Neural cell (in vitro differentiated cells): ENCODE measurements at regions not wholly inside any gene's neighbourhood (a gene's known extent, or its start where the extent isn't known, plus 50 kb on each side); places are given as distances from the start of the nearest gene placed in this dataset.
"Not testable (repeated sequence)": the region's sequence is repeated elsewhere in the genome, so short reads cannot be mapped to it uniquely, and the experiment has no call there.

Experiments used
- H2AFZ ChIP-seq: fragments of 200-600, 300-800 bp; sonication (generic), shearing (Covaris generic); 2 replicates; pipeline ENCODE4 v1.6.0; 2014; ENCODE audit warnings: low read depth, mild to moderate bottlenecking, antibody characterized with exemption, low read length, moderate library complexity
- H3F3A ChIP-seq: fragments of 200-600 bp; shearing (Covaris generic); 2 replicates; pipeline ENCODE4 v1.6.1; 2016; ENCODE audit warnings: mild to moderate bottlenecking, moderate library complexity, mixed read lengths, antibody characterized with exemption, low read length; ENCODE audit not compliant: insufficient read depth, poor library complexity, severe bottlenecking
- H3K27ac ChIP-seq: fragments of 200-600, 300-800 bp; sonication (generic), shearing (Covaris generic); 2 replicates; pipeline ENCODE4 v1.5.1; 2014; ENCODE audit warnings: mild to moderate bottlenecking, low read length, moderate library complexity
- H3K27me3 ChIP-seq: fragments of 300-800, 200-600 bp; sonication (generic), shearing (Covaris generic); 2 replicates; pipeline ENCODE4 v1.6.0; 2014; ENCODE audit warnings: mild to moderate bottlenecking, low read depth, low read length, moderate library complexity; ENCODE audit not compliant: insufficient read depth
- H3K36me3 ChIP-seq: fragments of 300-800, 200-600 bp; sonication (generic), shearing (Covaris generic); 2 replicates; pipeline ENCODE4 v1.5.1; 2014; ENCODE audit warnings: mild to moderate bottlenecking, antibody characterized with exemption, low read length, moderate library complexity; ENCODE audit not compliant: insufficient read depth
- H3K4me2 ChIP-seq: fragments of 300-800, 200-600 bp; sonication (generic), shearing (Covaris generic); 2 replicates; pipeline ENCODE4 v1.6.0; 2014; ENCODE audit warnings: mild to moderate bottlenecking, low read length
- H3K4me3 ChIP-seq: fragments of 300-800, 200-600 bp; sonication (generic), shearing (Covaris generic); 2 replicates; pipeline ENCODE4 v1.5.1; 2014; ENCODE audit warnings: mild to moderate bottlenecking, low read length, moderate library complexity
- H3K79me2 ChIP-seq: fragments of 200-600 bp; shearing (Covaris generic); replicated peaks from 2 replicates; pipeline ENCODE4 v1.6.0; 2014; ENCODE audit warnings: mild to moderate bottlenecking, low read length, moderate library complexity; ENCODE audit not compliant: insufficient read depth
- H3K9ac ChIP-seq: fragments of 300-800, 200-600 bp; sonication (generic), shearing (Covaris generic); 2 replicates; pipeline ENCODE4 v1.6.1; 2016; ENCODE audit warnings: mild to moderate bottlenecking, low read length, mixed read lengths
- H3K9me2 ChIP-seq: fragments of 200-600 bp; shearing (Covaris generic); 2 replicates; pipeline ENCODE4 v1.6.1; 2016; ENCODE audit warnings: mild to moderate bottlenecking, low read length, mixed read lengths; ENCODE audit not compliant: insufficient read depth
- H3K9me3 ChIP-seq: fragments of 200-600, 300-800 bp; sonication (generic), shearing (Covaris generic); 2 replicates; pipeline ENCODE4 v1.6.1; 2016; ENCODE audit warnings: mild to moderate bottlenecking, mixed run types, low read length, moderate library complexity, mixed read lengths
- H4K20me1 ChIP-seq: fragments of 200-600 bp; shearing (Covaris generic); 2 replicates; pipeline ENCODE4 v1.6.1; 2016; ENCODE audit warnings: mild to moderate bottlenecking, mixed run types; ENCODE audit not compliant: insufficient read depth
- EP300 ChIP-seq: fragments of 450-650 bp; conservative IDR thresholded peaks from 2 replicates; pipeline ENCODE4 v1.6.1; 2014; ENCODE audit warnings: antibody characterized with exemption, mild to moderate bottlenecking, moderate library complexity; ENCODE audit not compliant: poor library complexity, severe bottlenecking
- EZH2 ChIP-seq: fragments of 200-600, 300-800 bp; shearing (Covaris generic), sonication (generic); IDR thresholded peaks from 2 replicates; pipeline ENCODE4 v1.6.1; 2014; ENCODE audit warnings: antibody characterized with exemption, low read length, borderline replicate concordance, mild to moderate bottlenecking; ENCODE audit not compliant: insufficient read depth, poor library complexity, severe bottlenecking
- MXI1 ChIP-seq: fragments of 450-650 bp; conservative IDR thresholded peaks from 2 replicates; pipeline ENCODE4 v1.6.1; 2014; ENCODE audit warnings: antibody characterized with exemption, mild to moderate bottlenecking; ENCODE audit not compliant: poor library complexity, severe bottlenecking
- POLR2AphosphoS5 ChIP-seq: IDR thresholded peaks from 2 replicates; pipeline ENCODE4 v1.6.1; 2012
- RAD21 ChIP-seq: fragments of 450-650 bp; conservative IDR thresholded peaks from 2 replicates; pipeline ENCODE4 v1.6.1; 2014; ENCODE audit warnings: antibody characterized with exemption, mild to moderate bottlenecking, moderate library complexity
- SMC3 ChIP-seq: fragments of 450-650 bp; conservative IDR thresholded peaks from 2 replicates; pipeline ENCODE4 v1.6.1; 2014; ENCODE audit warnings: antibody characterized with exemption, mild to moderate bottlenecking, moderate library complexity; ENCODE audit not compliant: poor library complexity
- TAF1 ChIP-seq: IDR thresholded peaks from 2 replicates; pipeline ENCODE4 v1.6.1; 2012; ENCODE audit warnings: low read depth
- TF ChIP-seq, protein P1 (sequence below): fragments of 450-650 bp; IDR thresholded peaks from 2 replicates; pipeline ENCODE4 v1.5.1; 2014; ENCODE audit warnings: antibody characterized with exemption, mild to moderate bottlenecking, moderate library complexity; ENCODE audit not compliant: poor library complexity, severe bottlenecking
- TF ChIP-seq, protein P2 (sequence below): IDR thresholded peaks from 2 replicates; pipeline ENCODE4 v1.6.1; 2012; ENCODE audit warnings: borderline replicate concordance

DNA sequence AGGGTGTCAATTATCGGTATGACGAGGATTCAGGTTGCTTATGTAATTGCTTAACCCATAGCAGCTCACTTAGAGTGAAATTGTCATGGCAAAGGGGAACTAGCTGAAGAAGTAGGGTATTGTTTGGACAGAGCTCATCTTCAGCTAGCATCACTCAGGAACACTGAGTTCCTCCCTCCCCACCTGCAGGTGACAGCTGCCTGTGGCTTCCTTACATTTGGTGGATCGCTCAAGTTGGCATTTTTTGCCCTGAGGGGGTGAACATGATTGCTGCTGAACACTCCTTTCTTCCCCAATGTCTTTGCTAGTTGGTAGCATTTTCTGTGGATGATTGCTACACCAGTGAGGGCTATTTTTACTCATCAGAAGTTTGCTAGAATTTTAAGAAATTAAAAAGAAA is 86.7 kb upstream of the THUMPD2 start:
- H3K4me2 ChIP-seq, result no peak overlapping the region
- H3K9me2 ChIP-seq, result no peaks in the 10 kb centered on the region
- no peaks in the 10 kb centered on the region for H3K79me2 ChIP-seq
- TF ChIP-seq MXI1 (no peak), EZH2 (no peak), EP300 (no peak), SMC3 (no peak), POLR2AphosphoS5 (no peak), TAF1 (no peak), RAD21 (no peak)
- TF ChIP-seq, protein P1, sequence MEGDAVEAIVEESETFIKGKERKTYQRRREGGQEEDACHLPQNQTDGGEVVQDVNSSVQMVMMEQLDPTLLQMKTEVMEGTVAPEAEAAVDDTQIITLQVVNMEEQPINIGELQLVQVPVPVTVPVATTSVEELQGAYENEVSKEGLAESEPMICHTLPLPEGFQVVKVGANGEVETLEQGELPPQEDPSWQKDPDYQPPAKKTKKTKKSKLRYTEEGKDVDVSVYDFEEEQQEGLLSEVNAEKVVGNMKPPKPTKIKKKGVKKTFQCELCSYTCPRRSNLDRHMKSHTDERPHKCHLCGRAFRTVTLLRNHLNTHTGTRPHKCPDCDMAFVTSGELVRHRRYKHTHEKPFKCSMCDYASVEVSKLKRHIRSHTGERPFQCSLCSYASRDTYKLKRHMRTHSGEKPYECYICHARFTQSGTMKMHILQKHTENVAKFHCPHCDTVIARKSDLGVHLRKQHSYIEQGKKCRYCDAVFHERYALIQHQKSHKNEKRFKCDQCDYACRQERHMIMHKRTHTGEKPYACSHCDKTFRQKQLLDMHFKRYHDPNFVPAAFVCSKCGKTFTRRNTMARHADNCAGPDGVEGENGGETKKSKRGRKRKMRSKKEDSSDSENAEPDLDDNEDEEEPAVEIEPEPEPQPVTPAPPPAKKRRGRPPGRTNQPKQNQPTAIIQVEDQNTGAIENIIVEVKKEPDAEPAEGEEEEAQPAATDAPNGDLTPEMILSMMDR, result no peak
- TF ChIP-seq, protein P2, sequence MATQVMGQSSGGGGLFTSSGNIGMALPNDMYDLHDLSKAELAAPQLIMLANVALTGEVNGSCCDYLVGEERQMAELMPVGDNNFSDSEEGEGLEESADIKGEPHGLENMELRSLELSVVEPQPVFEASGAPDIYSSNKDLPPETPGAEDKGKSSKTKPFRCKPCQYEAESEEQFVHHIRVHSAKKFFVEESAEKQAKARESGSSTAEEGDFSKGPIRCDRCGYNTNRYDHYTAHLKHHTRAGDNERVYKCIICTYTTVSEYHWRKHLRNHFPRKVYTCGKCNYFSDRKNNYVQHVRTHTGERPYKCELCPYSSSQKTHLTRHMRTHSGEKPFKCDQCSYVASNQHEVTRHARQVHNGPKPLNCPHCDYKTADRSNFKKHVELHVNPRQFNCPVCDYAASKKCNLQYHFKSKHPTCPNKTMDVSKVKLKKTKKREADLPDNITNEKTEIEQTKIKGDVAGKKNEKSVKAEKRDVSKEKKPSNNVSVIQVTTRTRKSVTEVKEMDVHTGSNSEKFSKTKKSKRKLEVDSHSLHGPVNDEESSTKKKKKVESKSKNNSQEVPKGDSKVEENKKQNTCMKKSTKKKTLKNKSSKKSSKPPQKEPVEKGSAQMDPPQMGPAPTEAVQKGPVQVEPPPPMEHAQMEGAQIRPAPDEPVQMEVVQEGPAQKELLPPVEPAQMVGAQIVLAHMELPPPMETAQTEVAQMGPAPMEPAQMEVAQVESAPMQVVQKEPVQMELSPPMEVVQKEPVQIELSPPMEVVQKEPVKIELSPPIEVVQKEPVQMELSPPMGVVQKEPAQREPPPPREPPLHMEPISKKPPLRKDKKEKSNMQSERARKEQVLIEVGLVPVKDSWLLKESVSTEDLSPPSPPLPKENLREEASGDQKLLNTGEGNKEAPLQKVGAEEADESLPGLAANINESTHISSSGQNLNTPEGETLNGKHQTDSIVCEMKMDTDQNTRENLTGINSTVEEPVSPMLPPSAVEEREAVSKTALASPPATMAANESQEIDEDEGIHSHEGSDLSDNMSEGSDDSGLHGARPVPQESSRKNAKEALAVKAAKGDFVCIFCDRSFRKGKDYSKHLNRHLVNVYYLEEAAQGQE, result no peak
- H3K27me3 ChIP-seq, result no peaks in the 10 kb centered on the region
- no peaks in the 10 kb centered on the region for H3K9me3 ChIP-seq
- no peaks in the 10 kb centered on the region for H3F3A ChIP-seq
- no peak overlapping the region for H3K4me3 ChIP-seq
- no peak overlapping the region for H2AFZ ChIP-seq
- no peaks in the 10 kb centered on the region for H4K20me1 ChIP-seq
- H3K9ac ChIP-seq, result no peak overlapping the region
- H3K36me3 ChIP-seq, result no peaks in the 10 kb centered on the region
- H3K27ac ChIP-seq, result no peak overlapping the region

DNA sequence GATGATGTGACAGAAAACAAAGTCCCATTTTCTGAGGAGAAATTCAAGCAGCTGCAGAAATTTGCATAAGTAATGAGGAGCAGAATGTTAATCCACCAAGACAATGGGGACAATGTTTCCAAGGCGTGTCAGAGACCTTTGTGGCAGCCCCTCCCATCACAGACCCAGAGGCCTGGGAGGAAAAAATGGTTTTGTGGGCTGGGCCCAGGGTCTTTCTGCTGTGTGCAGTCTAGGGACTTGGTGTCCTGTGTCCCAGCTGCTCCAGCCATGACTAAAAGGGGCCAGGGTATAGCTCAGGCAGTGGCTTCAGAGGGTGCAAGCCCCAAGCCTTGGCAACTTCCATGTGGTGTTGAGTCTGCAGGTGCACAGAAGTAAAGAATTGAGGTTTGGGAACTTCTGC is 84.6 kb upstream of the THUMPD2 start:
- not testable (repeated sequence) for H2AFZ ChIP-seq, H3K27me3 ChIP-seq, H3K9me3 ChIP-seq, H3K27ac ChIP-seq, H3K4me2 ChIP-seq, H3F3A ChIP-seq, H3K4me3 ChIP-seq, H4K20me1 ChIP-seq, H3K9ac ChIP-seq, H3K36me3 ChIP-seq, H3K79me2 ChIP-seq, H3K9me2 ChIP-seq

DNA sequence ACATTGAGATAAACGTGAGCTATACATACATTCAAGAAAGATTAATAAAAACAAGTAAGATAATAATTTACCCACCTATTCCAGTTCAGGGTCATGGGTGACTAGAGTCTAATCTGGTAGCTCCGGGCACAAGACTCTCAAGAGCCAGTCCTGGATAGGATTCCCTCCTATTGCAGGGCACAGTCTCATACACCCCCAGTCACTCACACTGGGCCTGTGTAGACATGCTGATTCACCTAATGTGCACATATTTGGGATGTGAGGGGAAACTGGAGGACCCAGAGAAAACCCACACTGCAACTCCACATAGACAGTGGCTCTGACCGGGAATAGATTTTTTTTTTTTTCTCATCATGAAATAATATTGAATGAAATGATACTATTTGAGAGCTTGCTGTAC is 81.5 kb upstream of the THUMPD2 start:
- no peaks in the 10 kb centered on the region for H3K36me3 ChIP-seq
- no peaks in the 10 kb centered on the region for H3F3A ChIP-seq
- H3K27ac ChIP-seq, result no peak overlapping the region
- no peaks in the 10 kb centered on the region for H3K79me2 ChIP-seq
- no peak overlapping the region for H3K4me2 ChIP-seq
- no peaks in the 10 kb centered on the region for H3K9me2 ChIP-seq
- TF ChIP-seq EZH2, result no peak
- TF ChIP-seq RAD21, result no peak
- TF ChIP-seq POLR2AphosphoS5, result no peak
- no peak for TF ChIP-seq EP300
- TF ChIP-seq SMC3, result no peak
- no peak for TF ChIP-seq MXI1
- no peak for TF ChIP-seq TAF1
- TF ChIP-seq, protein P2, result no peak
- TF ChIP-seq, protein P1, result no peak
- H3K4me3 ChIP-seq, result no peak overlapping the region
- H3K9me3 ChIP-seq, result no peaks in the 10 kb centered on the region
- no peak overlapping the region for H3K9ac ChIP-seq
- H4K20me1 ChIP-seq, result no peaks in the 10 kb centered on the region
- no peak overlapping the region for H2AFZ ChIP-seq
- H3K27me3 ChIP-seq, result no peaks in the 10 kb centered on the region
